ENCODE measurements at regions not wholly inside any gene's neighbourhood (a gene's known extent, or its start where the extent isn't known, plus 50 kb on each side); places are given as distances from the start of the nearest gene placed in this dataset.
"Not testable (repeated sequence)": the region's sequence is repeated elsewhere in the genome, so short reads cannot be mapped to it uniquely, and the experiment has no call there.

- DNase-seq (ENCODE audit: low spot score): no peak
Measured at GRCh38 chr6:23510778-23511510, 615.1 kb upstream of the NRSN1 start.

GRCh38 chr6:23511817-23512216 lies 614.2 kb upstream of the NRSN1 start:
- no peak for DNase-seq (ENCODE audit: low spot score)

- no peak for DNase-seq (ENCODE audit: low spot score)
Measured at GRCh38 chr6:23518294-23518693, 607.7 kb upstream of the NRSN1 start.

- DNase-seq (ENCODE audit: low spot score): no peak
Measured at GRCh38 chr6:23522792-23523547, 603.0 kb upstream of the NRSN1 start.

GRCh38 chr6:23523771-23524170 lies 602.2 kb upstream of the NRSN1 start:
- no peak for DNase-seq (ENCODE audit: low spot score)

- no peak for DNase-seq (ENCODE audit: low spot score)
Measured at GRCh38 chr6:23524548-23524947, 601.5 kb upstream of the NRSN1 start.

- no peak for DNase-seq (ENCODE audit: low spot score)
Measured at GRCh38 chr6:23526526-23526925, 599.5 kb upstream of the NRSN1 start.

GRCh38 chr6:23529902-23530301 lies 596.1 kb upstream of the NRSN1 start:
- DNase-seq (ENCODE audit: low spot score): no peak

- DNase-seq (ENCODE audit: low spot score): no peak
Measured at GRCh38 chr6:23531666-23532065, 594.3 kb upstream of the NRSN1 start.

- no peak for DNase-seq (ENCODE audit: low spot score)
Measured at GRCh38 chr6:23532227-23532626, 593.8 kb upstream of the NRSN1 start.

- no peak for DNase-seq (ENCODE audit: low spot score)
Measured at GRCh38 chr6:23533311-23533710, 592.7 kb upstream of the NRSN1 start.

- no peak for DNase-seq (ENCODE audit: low spot score)
Measured at GRCh38 chr6:23533944-23534343, 592.1 kb upstream of the NRSN1 start.

GRCh38 chr6:23534351-23534750 lies 591.7 kb upstream of the NRSN1 start:
- DNase-seq (ENCODE audit: low spot score): no peak

GRCh38 chr6:23535101-23535500 lies 590.9 kb upstream of the NRSN1 start:
- DNase-seq (ENCODE audit: low spot score): no peak

GRCh38 chr6:23537828-23538227 lies 588.2 kb upstream of the NRSN1 start:
- DNase-seq (ENCODE audit: low spot score): no peak

GRCh38 chr6:23547851-23548250 lies 578.2 kb upstream of the NRSN1 start:
- DNase-seq (ENCODE audit: low spot score): peak; percentile 2

GRCh38 chr6:23554953-23555352 lies 571.1 kb upstream of the NRSN1 start:
- DNase-seq (ENCODE audit: low spot score): not testable (repeated sequence)

GRCh38 chr6:23559587-23560343 lies 566.2 kb upstream of the NRSN1 start:
- no peak for DNase-seq (ENCODE audit: low spot score)

GRCh38 chr6:23561732-23562131 lies 564.3 kb upstream of the NRSN1 start:
- DNase-seq (ENCODE audit: low spot score): no peak

GRCh38 chr6:23562554-23562953 lies 563.5 kb upstream of the NRSN1 start:
- no peak for DNase-seq (ENCODE audit: low spot score)

GRCh38 chr6:23563323-23563722 lies 562.7 kb upstream of the NRSN1 start:
- no peak for DNase-seq (ENCODE audit: low spot score)

- DNase-seq (ENCODE audit: low spot score): no peak
Measured at GRCh38 chr6:23566418-23566817, 559.6 kb upstream of the NRSN1 start.

GRCh38 chr6:23568292-23568691 lies 557.7 kb upstream of the NRSN1 start:
- DNase-seq (ENCODE audit: low spot score): no peak
